ENCODE measurements at regions not wholly inside any gene's neighbourhood (a gene's known extent, or its start where the extent isn't known, plus 50 kb on each side); places are given as distances from the start of the nearest gene placed in this dataset.

- H3K9me3 Mint-ChIP-seq, result no peaks in the 10 kb centered on the region
- H3K27ac Mint-ChIP-seq (ENCODE audit: unreplicated experiment), result no peak overlapping the region
- H3K36me3 Mint-ChIP-seq (ENCODE audit: low read depth), result no peaks in the 10 kb centered on the region
- H3K4me3 Mint-ChIP-seq, result no peak overlapping the region
- no peaks in the 10 kb centered on the region for H3K4me1 Mint-ChIP-seq
- TF ChIP-seq CTCF (conservative IDR thresholded peaks at IDR 0.05), result no peak
- peaks cover 1% of the 10 kb centered on the region for H3K27me3 Mint-ChIP-seq (ENCODE audit: low read depth)
- DNase-seq (ENCODE audit: low read depth, low spot score), result no peak
Observed at GRCh38 chr6:811831-812230, 118.9 kb upstream of the EXOC2 start.

- Mint-ChIP-seq H3K27ac (ENCODE audit: unreplicated experiment) (no peak overlapping the region), H3K4me1 (no peaks in the 10 kb centered on the region), H3K27me3 (ENCODE audit: low read depth) (peaks cover 5% of the 10 kb centered on the region), H3K9me3 (no peaks in the 10 kb centered on the region), H3K4me3 (no peak overlapping the region), H3K36me3 (ENCODE audit: low read depth) (no peaks in the 10 kb centered on the region)
- DNase-seq (ENCODE audit: low read depth, low spot score), result no peak
- no peak for TF ChIP-seq CTCF (conservative IDR thresholded peaks at IDR 0.05)
Observed at GRCh38 chr6:811191-811590, 118.3 kb upstream of the EXOC2 start.

- H3K27ac Mint-ChIP-seq (ENCODE audit: unreplicated experiment), result no peak overlapping the region
- H3K4me3 Mint-ChIP-seq, result no peak overlapping the region
- DNase-seq (ENCODE audit: low read depth, low spot score), result no peak
- H3K9me3 Mint-ChIP-seq, result peaks cover 2% of the 10 kb centered on the region
- TF ChIP-seq CTCF (conservative IDR thresholded peaks at IDR 0.05), result no peak
- no peaks in the 10 kb centered on the region for H3K36me3 Mint-ChIP-seq (ENCODE audit: low read depth)
- no peaks in the 10 kb centered on the region for H3K4me1 Mint-ChIP-seq
- peaks cover 31% of the 10 kb centered on the region for H3K27me3 Mint-ChIP-seq (ENCODE audit: low read depth)
Observed at GRCh38 chr6:804771-805170, 111.8 kb upstream of the EXOC2 start.

DNA sequence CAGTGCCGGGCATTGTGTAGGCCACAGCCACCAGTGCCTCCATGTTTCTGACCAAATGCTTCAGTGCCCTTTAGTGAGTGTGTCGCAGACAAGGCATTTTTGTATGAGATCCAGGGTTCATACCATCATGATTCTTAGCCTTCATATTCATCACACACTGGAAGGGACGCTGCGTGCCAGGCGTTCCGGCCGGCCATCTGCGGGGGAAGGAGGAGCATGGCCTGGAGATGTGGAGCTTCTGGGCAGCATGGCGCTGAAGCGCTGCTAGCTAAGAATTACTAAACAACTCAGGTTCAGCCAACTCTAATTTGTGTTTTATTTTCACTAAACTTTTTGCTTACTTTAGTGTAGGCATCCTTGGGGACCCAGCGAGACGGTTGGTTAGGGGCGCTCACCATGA lies 111.4 kb upstream of the EXOC2 start:
- no peak for DNase-seq (ENCODE audit: low read depth, low spot score)
- TF ChIP-seq CTCF (conservative IDR thresholded peaks at IDR 0.05), result no peak
- Mint-ChIP-seq H3K9me3 (peaks cover 2% of the 10 kb centered on the region), H3K27ac (ENCODE audit: unreplicated experiment) (no peak overlapping the region), H3K27me3 (ENCODE audit: low read depth) (peaks cover 36% of the 10 kb centered on the region), H3K36me3 (ENCODE audit: low read depth) (no peaks in the 10 kb centered on the region), H3K4me3 (no peak overlapping the region), H3K4me1 (no peaks in the 10 kb centered on the region)

GRCh38 chr6:803191-803977 lies 110.4 kb upstream of the EXOC2 start:
- no peak for TF ChIP-seq CTCF (conservative IDR thresholded peaks at IDR 0.05)
- Mint-ChIP-seq H3K9me3 (peaks cover 2% of the 10 kb centered on the region), H3K4me3 (no peak overlapping the region), H3K4me1 (no peaks in the 10 kb centered on the region), H3K27ac (ENCODE audit: unreplicated experiment) (no peak overlapping the region), H3K27me3 (ENCODE audit: low read depth) (peaks cover 43% of the 10 kb centered on the region), H3K36me3 (ENCODE audit: low read depth) (no peaks in the 10 kb centered on the region)
- no peak for DNase-seq (ENCODE audit: low read depth, low spot score)
